CD4-positive, alpha-beta T cell (primary cell): ENCODE measurements at regions not wholly inside any gene's neighbourhood (a gene's known extent, or its start where the extent isn't known, plus 50 kb on each side); places are given as distances from the start of the nearest gene placed in this dataset.

Source experiments
- ATAC-seq: fragments of 200-7000 bp; cut with Tn5 transposase; one replicate; pipeline ENCODE4 v1.10.0; 2022; ENCODE audit warnings: mild to moderate bottlenecking; ENCODE audit not compliant: poor library complexity
- CTCF ChIA-PET: fragments of 350-600 bp; sonication (Branson Sonifier 250); formaldehyde crosslinking; loops from one replicate; lab custom pipeline; 2021; ENCODE audit warnings: antibody characterized with exemption, inconsistent platforms; lab: Charles Lee
- POLR2A ChIA-PET: fragments of 350-600 bp; sonication (Branson Sonifier 250); formaldehyde crosslinking; loops from one replicate; lab custom pipeline; 2021; ENCODE audit warnings: antibody characterized with exemption, inconsistent platforms; lab: Charles Lee
- DNase-seq, 14 experiments: peaks; one replicate each; pipeline ENCODE4 v3.0.0-alpha.2; 2013 to 2020; ENCODE audit warnings: mixed read lengths in 2 of 14
- H3K27ac ChIP-seq, 2 donors: one replicate each; pipeline versions ENCODE4 v1.5.1 to v1.7.0; 2013; ENCODE audit warnings: low read length in 2 of 2, low read depth in 1 of 2, mild to moderate bottlenecking in 1 of 2
- H3K27me3 ChIP-seq, 2 experiments: 1 replicate in 1 of 2; 2 replicates in 1 of 2; pipeline versions ENCODE4 v1.6.1 to v1.7.0; 2013; ENCODE audit warnings: low read length in 2 of 2, control low read depth in 1 of 2, mild to moderate bottlenecking in 1 of 2, moderate library complexity in 1 of 2; ENCODE audit not compliant: insufficient read depth in 2 of 2, control insufficient read depth in 1 of 2
- H3K36me3 ChIP-seq: one replicate; pipeline ENCODE4 v1.6.1; 2013; ENCODE audit warnings: low read length, control low read depth; ENCODE audit not compliant: insufficient read depth
- H3K4me1 ChIP-seq: one replicate; pipeline ENCODE4 v1.6.1; 2013; ENCODE audit warnings: low read length, control low read depth; ENCODE audit not compliant: insufficient read depth
- H3K4me3 ChIP-seq: one replicate; pipeline ENCODE4 v1.5.1; 2013; ENCODE audit warnings: mild to moderate bottlenecking, low read length, moderate library complexity
- H3K9me3 ChIP-seq, 2 experiments: 1 replicate in 1 of 2; 2 replicates in 1 of 2; pipeline versions ENCODE4 v1.6.1 to v1.7.0; 2013; ENCODE audit warnings: low read length in 2 of 2, mild to moderate bottlenecking in 2 of 2, control low read depth in 1 of 2, moderate library complexity in 1 of 2; ENCODE audit not compliant: control insufficient read depth in 1 of 2, insufficient read depth in 1 of 2
- H3K27ac Mint-ChIP-seq: one replicate; pipeline ENCODE4 v1.8.0; 2020; ENCODE audit warnings: mixed read lengths
- H3K27me3 Mint-ChIP-seq: one replicate; pipeline ENCODE4 v1.8.0; 2021; ENCODE audit warnings: mixed read lengths
- H3K36me3 Mint-ChIP-seq: one replicate; pipeline ENCODE4 v1.8.0; 2021; ENCODE audit warnings: low read depth, mixed read lengths
- H3K4me1 Mint-ChIP-seq: one replicate; pipeline ENCODE4 v1.8.0; 2021; ENCODE audit warnings: low read depth, mixed read lengths
- H3K4me3 Mint-ChIP-seq: one replicate; pipeline ENCODE4 v1.8.0; 2020; ENCODE audit warnings: mild to moderate bottlenecking, mixed read lengths
- H3K9me3 Mint-ChIP-seq: one replicate; pipeline ENCODE4 v1.8.0; 2020; ENCODE audit warnings: mixed read lengths
- CTCF ChIP-seq: fragments of 200-600 bp; IDR thresholded peaks from one replicate; pipeline ENCODE4 v1.8.0; 2022; ENCODE audit warnings: antibody characterized with exemption, mild to moderate bottlenecking
- intact Hi-C, 2 experiments: fragments of 100-400 bp; cut with DNase I in 1 of 2; cut with micrococcal nuclease in 1 of 2; formaldehyde crosslinking; loops; one replicate each; pipeline versions ENCODE4 v1.15.1 to v1.9.0; 2023 to 2025; cut with DNase I, micrococcal nuclease

- Mint-ChIP-seq H3K4me3 (no peak overlapping the region), H3K36me3 (no peaks in the 10 kb centered on the region), H3K27me3 (peaks cover 44% of the 10 kb centered on the region), H3K4me1 (no peaks in the 10 kb centered on the region), H3K27ac (no peak overlapping the region), H3K9me3 (peaks cover 11% of the 10 kb centered on the region)
- peaks cover 0 to 6% of the 10 kb centered on the region in 2 experiments for H3K9me3 ChIP-seq
- no peak overlapping the region for H3K4me3 ChIP-seq
- H3K27me3 ChIP-seq = peaks cover 0 to 12% of the 10 kb centered on the region in 2 experiments
- DNase-seq (no peak), ATAC-seq (no peak)
- H3K27ac ChIP-seq = no peak overlapping the region
- intact Hi-C loops = no loop called here
- no peak for TF ChIP-seq CTCF
- H3K4me1 ChIP-seq = no peaks in the 10 kb centered on the region
- POLR2A ChIA-PET = no interaction called here
- CTCF ChIA-PET = no interaction called here
- H3K36me3 ChIP-seq = no peaks in the 10 kb centered on the region
Measured at GRCh38 chr3:139095803-139096466, 51.2 kb upstream of the PRR23C start.

- H3K9me3 Mint-ChIP-seq = peaks cover 11% of the 10 kb centered on the region
- H3K9me3 ChIP-seq = peaks cover 0 to 10% of the 10 kb centered on the region in 2 experiments
- H3K4me3 Mint-ChIP-seq = no peak overlapping the region
- no peak for TF ChIP-seq CTCF
- no peak overlapping the region for H3K27ac ChIP-seq
- no peaks in the 10 kb centered on the region for H3K36me3 Mint-ChIP-seq
- no peaks in the 10 kb centered on the region for H3K4me1 Mint-ChIP-seq
- ChIA-PET POLR2A (no interaction called here), CTCF (no interaction called here)
- H3K4me3 ChIP-seq = no peak overlapping the region
- no peak for DNase-seq
- H3K27ac Mint-ChIP-seq = no peak overlapping the region
- intact Hi-C loops = no loop called here
- H3K27me3 Mint-ChIP-seq = peaks cover 43% of the 10 kb centered on the region
- H3K4me1 ChIP-seq = no peaks in the 10 kb centered on the region
- ATAC-seq = no peak
- H3K27me3 ChIP-seq = peaks cover 0 to 12% of the 10 kb centered on the region in 2 experiments
- H3K36me3 ChIP-seq = no peaks in the 10 kb centered on the region
Measured at GRCh38 chr3:139096670-139097069, 52.0 kb upstream of the PRR23C start.

- POLR2A ChIA-PET = no interaction called here
- CTCF ChIA-PET = no interaction called here
Measured at GRCh38 chr3:139098391-139098790, 53.7 kb upstream of the PRR23C start.

More at GRCh38 chr3:139098391-139098790, 53.7 kb upstream of the PRR23C start:
- Histone ChIP-seq H3K9me3 (peaks cover 0 to 10% of the 10 kb centered on the region in 2 experiments), H3K27ac (no peak overlapping the region), H3K4me1 (no peaks in the 10 kb centered on the region), H3K27me3 (peaks cover 0 to 12% of the 10 kb centered on the region in 2 experiments), H3K4me3 (no peak overlapping the region), H3K36me3 (no peaks in the 10 kb centered on the region)
- ATAC-seq (no peak), DNase-seq (no peak)
- no peak overlapping the region for H3K27ac Mint-ChIP-seq
- H3K4me1 Mint-ChIP-seq = no peaks in the 10 kb centered on the region
- no peak overlapping the region for H3K4me3 Mint-ChIP-seq
- H3K36me3 Mint-ChIP-seq = no peaks in the 10 kb centered on the region
- peaks cover 34% of the 10 kb centered on the region for H3K27me3 Mint-ChIP-seq
- H3K9me3 Mint-ChIP-seq = peaks cover 3% of the 10 kb centered on the region
- intact Hi-C loops = no loop called here
- no peak for TF ChIP-seq CTCF
